AG10803 (cell line): ENCODE measurements at regions not wholly inside any gene's neighbourhood (a gene's known extent, or its start where the extent isn't known, plus 50 kb on each side); places are given as distances from the start of the nearest gene placed in this dataset.

Experiments
- DNase-seq: peaks from one replicate; pipeline ENCODE4 v3.0.0; 2010; ENCODE audit warnings: low read depth
- H3K4me3 ChIP-seq: 2 replicates; pipeline ENCODE4 v1.5.1; 2011; ENCODE audit warnings: mild to moderate bottlenecking, low read length, control low read depth
- TF ChIP-seq, protein P1 (sequence below): conservative IDR thresholded peaks from 2 replicates; pipeline ENCODE4 v1.5.1; 2011; ENCODE audit warnings: mild to moderate bottlenecking, low read length, control low read depth, inconsistent platforms

GRCh38 chr22:48306785-48307510, 1520.7 kb downstream of the BRD1 start:
- DNase-seq, result no peak
- TF ChIP-seq, protein P1, sequence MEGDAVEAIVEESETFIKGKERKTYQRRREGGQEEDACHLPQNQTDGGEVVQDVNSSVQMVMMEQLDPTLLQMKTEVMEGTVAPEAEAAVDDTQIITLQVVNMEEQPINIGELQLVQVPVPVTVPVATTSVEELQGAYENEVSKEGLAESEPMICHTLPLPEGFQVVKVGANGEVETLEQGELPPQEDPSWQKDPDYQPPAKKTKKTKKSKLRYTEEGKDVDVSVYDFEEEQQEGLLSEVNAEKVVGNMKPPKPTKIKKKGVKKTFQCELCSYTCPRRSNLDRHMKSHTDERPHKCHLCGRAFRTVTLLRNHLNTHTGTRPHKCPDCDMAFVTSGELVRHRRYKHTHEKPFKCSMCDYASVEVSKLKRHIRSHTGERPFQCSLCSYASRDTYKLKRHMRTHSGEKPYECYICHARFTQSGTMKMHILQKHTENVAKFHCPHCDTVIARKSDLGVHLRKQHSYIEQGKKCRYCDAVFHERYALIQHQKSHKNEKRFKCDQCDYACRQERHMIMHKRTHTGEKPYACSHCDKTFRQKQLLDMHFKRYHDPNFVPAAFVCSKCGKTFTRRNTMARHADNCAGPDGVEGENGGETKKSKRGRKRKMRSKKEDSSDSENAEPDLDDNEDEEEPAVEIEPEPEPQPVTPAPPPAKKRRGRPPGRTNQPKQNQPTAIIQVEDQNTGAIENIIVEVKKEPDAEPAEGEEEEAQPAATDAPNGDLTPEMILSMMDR, result no peak
- H3K4me3 ChIP-seq, result no peak overlapping the region

DNA sequence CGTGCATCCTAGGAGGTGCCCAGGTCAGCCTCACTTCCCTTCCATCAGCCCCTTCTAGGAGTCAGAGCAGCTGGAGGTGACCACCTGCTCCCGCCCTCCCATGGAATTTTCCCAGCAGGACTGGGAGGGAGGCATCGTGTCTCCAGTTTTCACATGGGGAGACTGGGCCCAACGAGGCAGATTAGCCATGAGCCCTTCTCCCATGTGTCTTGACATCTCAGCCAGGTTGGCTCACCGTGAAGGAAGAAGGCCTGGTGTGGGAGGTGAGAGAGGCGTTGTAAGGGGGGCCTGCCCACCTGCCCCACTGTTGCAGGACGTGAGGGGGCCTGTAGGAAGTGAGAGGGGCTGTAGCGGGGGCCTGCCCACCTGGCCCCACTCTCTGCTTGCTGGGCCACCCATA, 1521.4 kb downstream of the BRD1 start:
- no peak overlapping the region for H3K4me3 ChIP-seq
- DNase-seq, result no peak
- TF ChIP-seq, protein P1, result no peak

- no peak for DNase-seq
Measured at GRCh38 chr22:48305726-48306235, 1521.9 kb downstream of the BRD1 start.

GRCh38 chr22:48303369-48303725, 1524.3 kb downstream of the BRD1 start:
- H3K4me3 ChIP-seq, result no peak overlapping the region
- TF ChIP-seq, protein P1, result no peak
- no peak for DNase-seq

More at GRCh38 chr22:48305726-48306235, 1521.9 kb downstream of the BRD1 start:
- H3K4me3 ChIP-seq, result no peak overlapping the region
- TF ChIP-seq, protein P1, result no peak

- no peak for DNase-seq
- H3K4me3 ChIP-seq, result no peak overlapping the region
- TF ChIP-seq, protein P1, result no peak
Measured at GRCh38 chr22:48302657-48303368, 1524.9 kb downstream of the BRD1 start.

DNA sequence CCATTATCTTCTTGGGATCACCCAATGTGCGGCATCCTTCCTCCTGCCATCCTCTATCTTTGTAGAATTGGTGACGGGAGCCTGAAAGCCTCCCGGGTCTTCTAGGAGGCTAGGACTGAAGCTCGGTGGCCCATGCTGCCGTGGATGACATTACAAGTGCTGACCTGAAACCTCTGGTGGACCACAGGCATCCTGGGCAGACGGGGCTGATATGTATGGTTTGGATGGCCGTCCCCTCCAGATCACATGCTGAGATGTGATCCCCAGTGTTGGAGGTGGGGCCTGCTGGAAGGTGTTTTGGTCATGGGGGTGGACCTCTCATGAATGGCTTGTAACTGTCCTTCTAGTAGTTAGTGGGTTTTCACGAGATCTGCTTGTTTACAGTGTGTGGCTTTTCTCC, 1525.8 kb downstream of the BRD1 start:
- DNase-seq, result no peak
- TF ChIP-seq, protein P1, result no peak
- no peak overlapping the region for H3K4me3 ChIP-seq

DNA sequence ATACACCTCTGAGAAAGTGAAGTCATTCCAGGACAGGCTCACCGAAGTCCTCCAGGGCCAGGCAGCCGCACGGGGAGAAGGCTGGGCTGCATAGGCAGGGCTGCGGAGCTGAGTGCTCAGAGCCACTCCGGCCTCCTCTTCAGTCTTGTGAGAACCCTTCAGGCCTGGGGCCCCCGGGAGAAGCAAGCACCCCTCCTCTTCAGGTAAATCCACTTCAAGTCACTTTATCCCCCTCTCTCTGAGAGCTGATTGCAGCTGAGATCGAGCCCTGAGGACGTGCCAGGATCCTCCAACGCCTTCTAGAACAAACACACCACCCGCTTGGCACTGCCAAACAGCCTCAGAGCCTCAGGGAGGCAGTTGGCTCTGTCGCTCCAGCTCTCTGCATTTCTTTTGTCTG, 1526.3 kb downstream of the BRD1 start:
- TF ChIP-seq, protein P1, result no peak
- DNase-seq, result no peak
- H3K4me3 ChIP-seq, result no peak overlapping the region
